ENCODE measurements at regions not wholly inside any gene's neighbourhood (a gene's known extent, or its start where the extent isn't known, plus 50 kb on each side); places are given as distances from the start of the nearest gene placed in this dataset.

DNA sequence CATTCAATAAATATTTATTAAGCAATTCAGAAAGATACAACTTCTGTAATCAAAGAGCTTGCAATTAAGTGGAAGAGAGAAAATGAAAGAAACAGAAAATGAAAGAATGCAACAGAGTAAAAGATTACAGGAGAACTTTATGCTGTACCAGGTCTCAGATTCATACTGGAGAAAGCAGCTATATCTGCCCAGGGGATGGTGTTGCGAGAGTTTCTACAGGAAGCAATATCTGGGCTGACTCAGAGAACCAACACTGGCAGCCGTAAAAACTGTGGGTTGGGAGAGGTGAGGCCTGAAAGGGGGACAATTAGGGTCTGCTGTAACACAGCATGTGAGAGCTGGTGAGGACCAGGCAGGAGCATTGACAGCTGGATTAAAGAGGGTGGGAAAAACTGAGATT, 256.7 kb upstream of the TCF21 start:
- dilution Hi-C loops (cut with MboI; ENCODE audit: extremely low pct_ligation_motif_present, low sequenced_read_pairs), result no loop called here
- Histone ChIP-seq H3K36me3 (ENCODE audit: control insufficient read depth in 2 of 2, extremely low read depth in 1 of 2, insufficient read depth in 2 of 2, low read length in 2 of 2) (no peaks in the 10 kb centered on the region), H2AFZ (ENCODE audit: low read depth, low read length) (no peak overlapping the region), H4K20me1 (replicated peaks; ENCODE audit: control insufficient read depth, extremely low read depth, insufficient read depth, low read length) (no peaks in the 10 kb centered on the region), H3K27me3 (ENCODE audit: control insufficient read depth in 2 of 2, insufficient read depth in 2 of 2, low read length in 2 of 2) (peaks cover 0 to 2% of the 10 kb centered on the region in 2 experiments), H3K4me1 (ENCODE audit: control insufficient read depth, extremely low read depth, insufficient read depth, low read length) (no peaks in the 10 kb centered on the region), H3K4me3 (replicated peaks in 1 of 3; ENCODE audit: insufficient read depth in 1 of 3, low read depth in 1 of 3, low read length in 3 of 3) (no peak overlapping the region), H3K27ac (ENCODE audit: insufficient read depth, low read depth, low read length) (no peak overlapping the region), H3K4me2 (ENCODE audit: insufficient read depth, low read length) (no peak overlapping the region), H3K9me3 (replicated peaks; ENCODE audit: control insufficient read depth, insufficient read depth, low read length) (no peaks in the 10 kb centered on the region), H3K9me1 (replicated peaks; ENCODE audit: control insufficient read depth, extremely low read depth, insufficient read depth, low read length) (no peaks in the 10 kb centered on the region), H3K79me2 (ENCODE audit: control insufficient read depth, insufficient read depth, low read length) (no peaks in the 10 kb centered on the region), H3K9ac (replicated peaks; ENCODE audit: extremely low read depth, insufficient read depth, low read length) (no peak overlapping the region)
- no peak for DNase-seq (ENCODE audit: low read depth, low spot score)
- ChIA-PET POLR2A (no interaction called here), CTCF (no interaction called here)
- intact Hi-C loops (cut with micrococcal nuclease), result no loop called here
- FAIRE-seq, result no peak
- TF ChIP-seq FOS (IDR thresholded peaks at IDR 0.05; ENCODE audit: borderline replicate concordance, insufficient read depth, low read length) (peak; percentile 30), MYC (IDR thresholded peaks at IDR 0.05; ENCODE audit: low read depth, low read length) (no peak)
- no TSS peak for BruUV-seq (replicated peaks)

DNA sequence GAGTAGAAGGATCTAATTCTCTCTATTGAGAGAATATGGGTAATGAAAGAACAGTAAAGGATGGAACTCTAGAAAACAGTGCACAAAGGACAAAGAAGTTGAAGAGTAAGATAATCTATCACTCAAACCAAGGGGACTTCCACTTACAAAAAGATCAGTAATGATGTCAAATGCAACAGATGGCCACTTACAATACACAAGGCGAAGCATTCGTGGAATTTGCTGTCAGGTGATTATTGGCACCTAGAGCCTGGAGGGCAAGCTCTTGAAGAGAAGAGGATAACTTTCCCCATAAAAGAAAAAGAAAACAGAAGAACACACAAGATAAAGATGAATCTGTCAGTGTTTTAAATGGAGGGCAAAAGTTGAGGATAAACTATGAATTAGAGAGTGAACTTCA, 256.0 kb upstream of the TCF21 start:
- H3K27ac ChIP-seq (ENCODE audit: insufficient read depth, low read depth, low read length), result no peak overlapping the region
- H3K4me1 ChIP-seq (ENCODE audit: control insufficient read depth, extremely low read depth, insufficient read depth, low read length), result no peaks in the 10 kb centered on the region
- POLR2A ChIA-PET, result no interaction called here
- dilution Hi-C loops (cut with MboI; ENCODE audit: extremely low pct_ligation_motif_present, low sequenced_read_pairs), result no loop called here
- H3K9me3 ChIP-seq (replicated peaks; ENCODE audit: control insufficient read depth, insufficient read depth, low read length), result no peaks in the 10 kb centered on the region
- BruUV-seq (replicated peaks), result no TSS peak
- no peak for DNase-seq (ENCODE audit: low read depth, low spot score)
- CTCF ChIA-PET, result no interaction called here
- no peak overlapping the region for H3K4me3 ChIP-seq (replicated peaks in 1 of 3; ENCODE audit: insufficient read depth in 1 of 3, low read depth in 1 of 3, low read length in 3 of 3)
- intact Hi-C loops (cut with micrococcal nuclease), result no loop called here
- H3K9me1 ChIP-seq (replicated peaks; ENCODE audit: control insufficient read depth, extremely low read depth, insufficient read depth, low read length), result no peaks in the 10 kb centered on the region
- H3K36me3 ChIP-seq (ENCODE audit: control insufficient read depth in 2 of 2, extremely low read depth in 1 of 2, insufficient read depth in 2 of 2, low read length in 2 of 2), result no peaks in the 10 kb centered on the region
- TF ChIP-seq FOS (IDR thresholded peaks at IDR 0.05; ENCODE audit: borderline replicate concordance, insufficient read depth, low read length) (no peak), JUN (IDR thresholded peaks at IDR 0.05; ENCODE audit: borderline replicate concordance, insufficient read depth, insufficient read length, low read depth) (no peak), GATA2 (IDR thresholded peaks at IDR 0.05; ENCODE audit: insufficient read depth, insufficient read length, low read depth, low read length) (no peak), MYC (IDR thresholded peaks at IDR 0.05; ENCODE audit: low read depth, low read length) (no peak), POLR2A (IDR thresholded peaks at IDR 0.05; ENCODE audit: low read depth, low read length) (no peak), POLR2AphosphoS5 (IDR thresholded peaks at IDR 0.05; ENCODE audit: insufficient read depth, low read depth, low read length) (no peak), EZH2 (IDR thresholded peaks at IDR 0.05; ENCODE audit: borderline replicate concordance, low read depth, low read length, severe bottlenecking) (no peak)
- TF ChIP-seq, protein P1, sequence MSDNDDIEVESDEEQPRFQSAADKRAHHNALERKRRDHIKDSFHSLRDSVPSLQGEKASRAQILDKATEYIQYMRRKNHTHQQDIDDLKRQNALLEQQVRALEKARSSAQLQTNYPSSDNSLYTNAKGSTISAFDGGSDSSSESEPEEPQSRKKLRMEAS (IDR thresholded peaks at IDR 0.05; ENCODE audit: insufficient read depth, insufficient read length), result no peak
- TF ChIP-seq, protein P2, sequence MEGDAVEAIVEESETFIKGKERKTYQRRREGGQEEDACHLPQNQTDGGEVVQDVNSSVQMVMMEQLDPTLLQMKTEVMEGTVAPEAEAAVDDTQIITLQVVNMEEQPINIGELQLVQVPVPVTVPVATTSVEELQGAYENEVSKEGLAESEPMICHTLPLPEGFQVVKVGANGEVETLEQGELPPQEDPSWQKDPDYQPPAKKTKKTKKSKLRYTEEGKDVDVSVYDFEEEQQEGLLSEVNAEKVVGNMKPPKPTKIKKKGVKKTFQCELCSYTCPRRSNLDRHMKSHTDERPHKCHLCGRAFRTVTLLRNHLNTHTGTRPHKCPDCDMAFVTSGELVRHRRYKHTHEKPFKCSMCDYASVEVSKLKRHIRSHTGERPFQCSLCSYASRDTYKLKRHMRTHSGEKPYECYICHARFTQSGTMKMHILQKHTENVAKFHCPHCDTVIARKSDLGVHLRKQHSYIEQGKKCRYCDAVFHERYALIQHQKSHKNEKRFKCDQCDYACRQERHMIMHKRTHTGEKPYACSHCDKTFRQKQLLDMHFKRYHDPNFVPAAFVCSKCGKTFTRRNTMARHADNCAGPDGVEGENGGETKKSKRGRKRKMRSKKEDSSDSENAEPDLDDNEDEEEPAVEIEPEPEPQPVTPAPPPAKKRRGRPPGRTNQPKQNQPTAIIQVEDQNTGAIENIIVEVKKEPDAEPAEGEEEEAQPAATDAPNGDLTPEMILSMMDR (IDR thresholded peaks at IDR 0.05; ENCODE audit: extremely low read depth in 1 of 2, insufficient read depth in 1 of 2, low read depth in 1 of 2, low read length in 2 of 2), result no peak
- no peak overlapping the region for H3K4me2 ChIP-seq (ENCODE audit: insufficient read depth, low read length)
- H3K27me3 ChIP-seq (ENCODE audit: control insufficient read depth in 2 of 2, insufficient read depth in 2 of 2, low read length in 2 of 2), result peaks cover 0 to 2% of the 10 kb centered on the region in 2 experiments
- H3K9ac ChIP-seq (replicated peaks; ENCODE audit: extremely low read depth, insufficient read depth, low read length), result no peak overlapping the region
- no peaks in the 10 kb centered on the region for H4K20me1 ChIP-seq (replicated peaks; ENCODE audit: control insufficient read depth, extremely low read depth, insufficient read depth, low read length)
- H2AFZ ChIP-seq (ENCODE audit: low read depth, low read length), result no peak overlapping the region
- FAIRE-seq, result no peak
- H3K79me2 ChIP-seq (ENCODE audit: control insufficient read depth, insufficient read depth, low read length), result no peaks in the 10 kb centered on the region
